PFSK-1 (cell line): ENCODE measurements at regions not wholly inside any gene's neighbourhood (a gene's known extent, or its start where the extent isn't known, plus 50 kb on each side); places are given as distances from the start of the nearest gene placed in this dataset.

Experiments
- FOXP2 ChIP-seq: optimal IDR thresholded peaks from 2 replicates; pipeline ENCODE3; 2011; ENCODE audit warnings: borderline replicate concordance, control low read depth, inconsistent platforms; ENCODE audit not compliant: insufficient read depth; ENCODE audit errors: extremely low read length, extremely low read depth
- POLR2AphosphoS5 ChIP-seq: IDR thresholded peaks from 2 replicates; pipeline ENCODE4 v1.6.1; 2012; ENCODE audit warnings: low read depth, mild to moderate bottlenecking, control low read depth, low read length, moderate library complexity
- SIN3A ChIP-seq: IDR thresholded peaks from 2 replicates; pipeline ENCODE4 v1.6.1; 2012; ENCODE audit warnings: mild to moderate bottlenecking, low read length, moderate library complexity, borderline replicate concordance; ENCODE audit not compliant: insufficient read depth
- TAF1 ChIP-seq: IDR thresholded peaks from 2 replicates; pipeline ENCODE4 v1.6.1; 2012; ENCODE audit warnings: low read length, control low read depth, borderline replicate concordance; ENCODE audit not compliant: insufficient read depth
- TF ChIP-seq, protein P1 (sequence below), 2 experiments: IDR thresholded peaks; 2 replicates each; pipeline versions ENCODE4 v1.6.1 to v1.8.0; 2011 to 2012; ENCODE audit warnings: low read depth in 2 of 2, low read length in 2 of 2, control low read depth in 1 of 2, inconsistent platforms in 1 of 2, mild to moderate bottlenecking in 1 of 2, moderate library complexity in 1 of 2; ENCODE audit not compliant: insufficient read depth in 1 of 2

- TF ChIP-seq TAF1 (no peak), FOXP2 (no peak), POLR2AphosphoS5 (no peak), SIN3A (no peak)
- TF ChIP-seq, protein P1, sequence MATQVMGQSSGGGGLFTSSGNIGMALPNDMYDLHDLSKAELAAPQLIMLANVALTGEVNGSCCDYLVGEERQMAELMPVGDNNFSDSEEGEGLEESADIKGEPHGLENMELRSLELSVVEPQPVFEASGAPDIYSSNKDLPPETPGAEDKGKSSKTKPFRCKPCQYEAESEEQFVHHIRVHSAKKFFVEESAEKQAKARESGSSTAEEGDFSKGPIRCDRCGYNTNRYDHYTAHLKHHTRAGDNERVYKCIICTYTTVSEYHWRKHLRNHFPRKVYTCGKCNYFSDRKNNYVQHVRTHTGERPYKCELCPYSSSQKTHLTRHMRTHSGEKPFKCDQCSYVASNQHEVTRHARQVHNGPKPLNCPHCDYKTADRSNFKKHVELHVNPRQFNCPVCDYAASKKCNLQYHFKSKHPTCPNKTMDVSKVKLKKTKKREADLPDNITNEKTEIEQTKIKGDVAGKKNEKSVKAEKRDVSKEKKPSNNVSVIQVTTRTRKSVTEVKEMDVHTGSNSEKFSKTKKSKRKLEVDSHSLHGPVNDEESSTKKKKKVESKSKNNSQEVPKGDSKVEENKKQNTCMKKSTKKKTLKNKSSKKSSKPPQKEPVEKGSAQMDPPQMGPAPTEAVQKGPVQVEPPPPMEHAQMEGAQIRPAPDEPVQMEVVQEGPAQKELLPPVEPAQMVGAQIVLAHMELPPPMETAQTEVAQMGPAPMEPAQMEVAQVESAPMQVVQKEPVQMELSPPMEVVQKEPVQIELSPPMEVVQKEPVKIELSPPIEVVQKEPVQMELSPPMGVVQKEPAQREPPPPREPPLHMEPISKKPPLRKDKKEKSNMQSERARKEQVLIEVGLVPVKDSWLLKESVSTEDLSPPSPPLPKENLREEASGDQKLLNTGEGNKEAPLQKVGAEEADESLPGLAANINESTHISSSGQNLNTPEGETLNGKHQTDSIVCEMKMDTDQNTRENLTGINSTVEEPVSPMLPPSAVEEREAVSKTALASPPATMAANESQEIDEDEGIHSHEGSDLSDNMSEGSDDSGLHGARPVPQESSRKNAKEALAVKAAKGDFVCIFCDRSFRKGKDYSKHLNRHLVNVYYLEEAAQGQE (IDR thresholded peaks at IDR 0.05; ENCODE audit: insufficient read depth in 1 of 2, low read depth in 2 of 2, low read length in 2 of 2), result no peak
Observed at GRCh38 chr9:115262477-115262876, 144.5 kb upstream of the TNC start.

- TF ChIP-seq POLR2AphosphoS5, result no peak
- no peak for TF ChIP-seq FOXP2
- TF ChIP-seq TAF1, result no peak
- TF ChIP-seq, protein P1 (IDR thresholded peaks at IDR 0.05; ENCODE audit: insufficient read depth in 1 of 2, low read depth in 2 of 2, low read length in 2 of 2), result no peak
- TF ChIP-seq SIN3A, result no peak
Observed at GRCh38 chr9:115262952-115263351, 145.0 kb upstream of the TNC start.

GRCh38 chr9:115263371-115264075 lies 145.6 kb upstream of the TNC start:
- no peak for TF ChIP-seq POLR2AphosphoS5
- TF ChIP-seq TAF1, result no peak
- no peak for TF ChIP-seq FOXP2
- TF ChIP-seq SIN3A, result no peak
- TF ChIP-seq, protein P1 (IDR thresholded peaks at IDR 0.05; ENCODE audit: insufficient read depth in 1 of 2, low read depth in 2 of 2, low read length in 2 of 2), result no peak

GRCh38 chr9:115264313-115264712 lies 146.4 kb upstream of the TNC start:
- no peak for TF ChIP-seq FOXP2
- TF ChIP-seq, protein P1 (IDR thresholded peaks at IDR 0.05; ENCODE audit: insufficient read depth in 1 of 2, low read depth in 2 of 2, low read length in 2 of 2), result no peak
- no peak for TF ChIP-seq SIN3A
- no peak for TF ChIP-seq POLR2AphosphoS5
- no peak for TF ChIP-seq TAF1

DNA sequence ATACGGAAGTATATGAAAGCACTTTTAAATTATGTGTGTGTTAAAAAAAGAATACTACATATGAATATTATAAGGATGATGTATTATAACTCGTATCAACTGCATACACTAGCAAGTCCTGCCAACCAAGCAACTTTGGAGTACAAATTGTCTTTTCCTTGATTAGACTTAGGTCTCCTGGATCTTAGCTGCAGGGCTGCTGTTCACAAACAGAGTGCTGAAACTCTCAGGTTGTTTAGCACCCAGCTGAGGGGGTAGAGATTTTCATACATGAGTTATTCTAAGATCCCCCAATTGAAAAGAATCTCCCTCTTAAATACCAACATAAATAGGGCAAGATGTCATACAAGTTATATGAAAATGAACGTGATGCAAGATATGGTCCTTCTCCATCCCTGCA lies 149.8 kb upstream of the TNC start:
- TF ChIP-seq, protein P1 (IDR thresholded peaks at IDR 0.05; ENCODE audit: insufficient read depth in 1 of 2, low read depth in 2 of 2, low read length in 2 of 2), result peak; percentile 70 to 91; a peak in 3 of 4 replicates
- TF ChIP-seq TAF1, result no peak
